GM21526 (cell line): ENCODE measurements at regions not wholly inside any gene's neighbourhood (a gene's known extent, or its start where the extent isn't known, plus 50 kb on each side); places are given as distances from the start of the nearest gene placed in this dataset.
"Not testable (repeated sequence)": the region's sequence is repeated elsewhere in the genome, so short reads cannot be mapped to it uniquely, and the experiment has no call there.

Experiments used
- ATAC-seq: cut with Tn5 transposase; IDR thresholded peaks from one replicate; pipeline ENCODE4 v1.9.1; 2021; ENCODE audit warnings: moderate library complexity; ENCODE audit not compliant: unreplicated experiment, low FRiP score

- ATAC-seq: no peak
These were observed 160.2 kb downstream of the TOX3 start for GRCh38 chr16:52386694-52387093.

- no peak for ATAC-seq
These were observed 162.6 kb downstream of the TOX3 start for GRCh38 chr16:52384378-52384777.

- no peak for ATAC-seq
These were observed 163.2 kb downstream of the TOX3 start for GRCh38 chr16:52383640-52384292.

DNA sequence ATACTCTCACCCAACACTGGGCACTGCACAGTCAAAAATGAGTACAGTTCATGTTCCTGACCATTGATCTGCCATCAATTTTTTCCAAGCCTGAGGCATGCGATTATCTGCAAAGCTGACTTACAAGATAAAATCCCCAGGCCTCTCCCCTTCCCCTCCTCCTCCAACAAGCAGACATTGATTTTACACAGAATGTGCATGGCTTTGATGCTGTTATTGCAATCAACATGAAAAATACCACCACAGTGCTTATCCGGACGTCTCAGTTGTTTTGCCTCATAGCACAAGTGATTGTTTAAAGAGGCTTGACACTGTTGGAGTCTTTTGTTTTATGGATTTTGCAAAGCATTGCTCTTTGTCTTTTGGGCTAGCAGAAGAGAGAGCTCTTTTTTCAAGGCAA, 163.8 kb downstream of the TOX3 start:
- no peak for ATAC-seq

GRCh38 chr16:52379551-52379950, 167.4 kb downstream of the TOX3 start:
- ATAC-seq: no peak

DNA sequence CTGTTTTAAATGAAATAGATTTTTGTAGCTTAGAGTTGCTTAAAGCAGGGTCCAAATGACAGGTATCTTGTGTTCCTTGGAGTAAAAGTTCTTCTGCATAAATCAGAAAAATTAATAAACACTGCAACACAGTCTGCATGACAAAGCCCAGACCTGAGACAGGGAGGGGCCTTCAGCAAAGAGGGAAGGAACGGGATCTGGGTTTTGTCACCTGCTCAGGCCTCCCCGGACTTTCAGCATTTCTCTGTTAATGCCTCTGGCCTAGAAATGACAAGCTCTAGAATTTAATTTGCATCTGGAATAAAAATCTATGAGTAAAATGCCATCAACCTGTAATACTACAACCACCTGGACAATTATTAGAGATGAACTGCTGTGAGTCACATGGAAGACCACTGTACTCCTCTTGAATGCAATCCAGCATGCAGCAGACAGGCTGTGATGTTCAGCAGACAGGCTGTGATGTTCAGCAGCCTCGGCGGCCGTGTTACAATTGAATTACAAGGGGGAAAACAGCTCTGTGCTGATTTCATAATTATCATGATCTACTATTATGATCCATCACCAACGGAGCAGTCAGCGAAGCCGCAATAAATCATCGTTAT, 170.2 kb downstream of the TOX3 start:
- ATAC-seq: no peak

DNA sequence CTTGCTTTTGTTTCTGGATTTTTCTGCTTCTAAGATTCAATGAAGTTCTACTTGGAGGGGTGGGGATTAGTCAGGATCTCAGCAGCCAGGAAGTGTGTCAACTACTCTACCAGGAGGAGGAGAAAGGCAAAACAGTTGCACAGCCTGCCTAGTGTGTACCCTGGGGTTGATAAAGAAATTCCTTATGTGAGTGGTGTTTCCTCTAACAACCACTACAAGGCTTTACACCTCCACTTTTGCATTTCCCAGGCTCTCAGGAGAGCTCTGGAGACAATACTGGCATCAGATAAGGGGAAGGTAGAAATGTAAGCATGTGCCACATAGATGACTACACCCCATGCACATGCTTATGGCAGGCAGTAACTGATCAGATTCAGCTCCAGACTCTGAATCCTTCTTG, 174.6 kb downstream of the TOX3 start:
- ATAC-seq: no peak

DNA sequence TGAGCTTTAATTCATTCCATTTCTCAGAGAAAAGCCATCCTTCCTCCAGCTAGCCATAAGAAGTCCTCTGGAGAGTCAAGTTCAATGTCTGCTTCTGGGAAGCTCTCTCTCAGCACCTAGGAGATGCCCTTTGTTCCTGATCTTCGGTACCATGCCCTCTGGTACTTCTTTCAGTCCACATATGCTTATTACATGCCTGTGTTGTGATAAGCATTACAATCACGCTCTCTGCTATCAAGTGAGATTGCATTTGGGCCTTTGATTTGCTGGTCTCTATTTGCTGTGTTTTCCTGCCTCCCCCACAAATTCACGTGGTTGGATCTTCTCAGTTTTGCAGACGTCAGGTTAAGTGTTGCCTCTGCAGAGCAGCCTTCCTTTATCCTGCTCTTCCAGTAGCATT, 178.1 kb downstream of the TOX3 start:
- no peak for ATAC-seq

GRCh38 chr16:52367821-52368220, 179.1 kb downstream of the TOX3 start:
- ATAC-seq: no peak

DNA sequence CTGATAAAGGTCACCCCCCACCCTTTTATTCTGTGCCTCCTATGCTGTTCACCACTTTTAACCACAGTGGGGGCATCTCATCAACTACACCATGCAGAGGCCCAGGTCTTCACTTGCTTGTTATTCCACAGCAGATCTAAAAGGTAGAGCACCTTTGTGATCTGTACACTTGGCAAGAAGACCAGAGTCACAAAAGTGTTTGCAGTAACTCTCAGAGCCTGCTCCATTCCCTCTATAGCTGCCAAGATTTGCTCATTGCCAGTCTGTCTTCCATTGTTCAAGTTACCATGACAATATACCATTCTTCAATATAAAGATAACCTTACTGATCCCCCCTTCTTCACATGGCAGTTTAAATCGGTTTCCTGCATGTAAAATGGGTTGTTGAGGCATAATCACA, 180.0 kb downstream of the TOX3 start:
- no peak for ATAC-seq

GRCh38 chr16:52364500-52364899, 182.4 kb downstream of the TOX3 start:
- no peak for ATAC-seq

- no peak for ATAC-seq
These were observed 183.9 kb downstream of the TOX3 start for GRCh38 chr16:52363082-52363481.

- no peak for ATAC-seq
These were observed 189.2 kb downstream of the TOX3 start for GRCh38 chr16:52357711-52358110.

DNA sequence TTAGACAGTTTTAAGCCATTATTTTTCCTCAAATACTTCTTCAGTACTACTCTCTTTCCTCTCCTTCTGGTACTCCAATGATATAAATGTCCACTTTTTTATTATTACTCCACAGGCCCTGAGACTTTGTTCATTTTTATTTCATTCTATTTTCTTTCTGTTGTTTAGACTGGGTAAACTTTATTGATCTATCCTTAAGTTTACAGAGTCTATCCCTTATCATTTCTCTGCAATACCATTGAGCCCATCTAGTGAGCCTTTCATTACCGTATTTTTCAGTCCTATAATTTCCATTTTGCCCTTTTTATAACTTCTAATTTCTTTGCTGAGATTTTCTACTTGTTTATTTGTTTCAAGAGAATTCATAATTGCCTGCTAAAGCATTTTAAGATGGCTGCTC, 193.7 kb downstream of the TOX3 start:
- no peak for ATAC-seq

DNA sequence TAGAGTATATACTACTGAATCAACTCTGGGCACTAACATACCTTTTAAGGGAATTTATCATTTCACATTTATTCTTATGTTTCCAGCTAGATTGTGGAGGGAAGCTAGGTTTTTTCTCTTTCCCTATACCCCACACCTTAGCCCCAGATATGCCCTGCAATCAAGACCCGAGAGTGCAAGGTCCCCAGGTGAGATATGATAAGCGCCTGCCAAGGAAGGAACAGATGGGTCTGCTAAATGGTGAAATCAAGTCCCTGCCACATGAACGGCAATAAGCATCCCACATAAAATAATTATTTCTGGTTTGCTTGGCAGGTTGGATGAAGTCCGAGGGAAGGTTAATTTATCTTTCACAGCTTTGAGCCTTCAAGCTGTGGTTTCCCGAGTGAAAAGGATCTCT, 195.5 kb downstream of the TOX3 start:
- ATAC-seq: no peak

DNA sequence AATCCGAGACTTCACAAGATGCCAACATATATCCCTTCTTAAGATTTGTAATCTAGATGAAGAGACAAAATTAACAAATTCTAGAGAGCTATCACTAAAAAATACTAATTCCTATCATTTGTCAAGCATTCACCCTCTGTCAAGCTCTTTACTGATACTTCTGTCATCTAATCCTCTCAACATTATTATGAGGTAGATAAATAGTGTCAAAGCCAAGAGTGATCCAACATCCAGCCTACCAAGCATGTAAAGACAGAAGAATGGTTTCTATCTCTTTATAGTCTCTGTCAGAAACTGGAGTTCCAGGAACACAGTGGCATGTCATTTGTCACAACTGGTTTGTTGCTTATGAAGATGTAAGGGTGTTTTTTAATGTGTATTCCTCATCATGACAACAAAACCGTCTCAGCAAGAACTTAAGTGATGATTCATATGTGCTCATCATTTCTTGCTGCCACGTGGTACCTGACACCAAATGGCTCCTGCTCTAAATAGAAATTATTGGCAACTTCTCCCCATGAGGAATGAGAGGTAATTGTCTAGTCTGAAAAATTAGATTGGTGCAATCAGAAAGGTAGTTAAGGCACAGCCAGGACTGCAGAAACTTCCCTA, 196.8 kb downstream of the TOX3 start:
- ATAC-seq: no peak

GRCh38 chr16:52346709-52347108, 200.2 kb downstream of the TOX3 start:
- no peak for ATAC-seq

DNA sequence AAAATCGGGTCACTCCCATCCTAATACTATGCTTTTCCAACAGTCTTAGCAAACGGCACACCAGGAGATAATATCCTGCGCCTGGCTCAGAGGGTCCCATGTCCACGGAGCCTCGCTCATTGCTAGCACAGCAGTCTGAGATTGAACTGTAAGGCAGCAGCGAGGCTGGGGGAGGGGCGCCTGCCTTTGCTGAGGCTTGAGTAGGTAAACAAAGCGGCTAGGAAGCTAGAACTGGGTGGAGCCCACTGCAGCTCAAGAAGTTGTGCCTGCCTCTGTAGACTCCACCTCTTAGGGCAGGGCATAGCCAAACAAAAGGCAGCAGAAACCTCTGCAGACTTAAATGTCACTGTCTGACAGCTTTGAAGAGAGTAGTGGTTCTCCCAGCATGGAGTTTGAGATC, 213.3 kb downstream of the TOX3 start:
- not testable (repeated sequence) for ATAC-seq

GRCh38 chr16:52320930-52321439, 226.0 kb downstream of the TOX3 start:
- no peak for ATAC-seq

DNA sequence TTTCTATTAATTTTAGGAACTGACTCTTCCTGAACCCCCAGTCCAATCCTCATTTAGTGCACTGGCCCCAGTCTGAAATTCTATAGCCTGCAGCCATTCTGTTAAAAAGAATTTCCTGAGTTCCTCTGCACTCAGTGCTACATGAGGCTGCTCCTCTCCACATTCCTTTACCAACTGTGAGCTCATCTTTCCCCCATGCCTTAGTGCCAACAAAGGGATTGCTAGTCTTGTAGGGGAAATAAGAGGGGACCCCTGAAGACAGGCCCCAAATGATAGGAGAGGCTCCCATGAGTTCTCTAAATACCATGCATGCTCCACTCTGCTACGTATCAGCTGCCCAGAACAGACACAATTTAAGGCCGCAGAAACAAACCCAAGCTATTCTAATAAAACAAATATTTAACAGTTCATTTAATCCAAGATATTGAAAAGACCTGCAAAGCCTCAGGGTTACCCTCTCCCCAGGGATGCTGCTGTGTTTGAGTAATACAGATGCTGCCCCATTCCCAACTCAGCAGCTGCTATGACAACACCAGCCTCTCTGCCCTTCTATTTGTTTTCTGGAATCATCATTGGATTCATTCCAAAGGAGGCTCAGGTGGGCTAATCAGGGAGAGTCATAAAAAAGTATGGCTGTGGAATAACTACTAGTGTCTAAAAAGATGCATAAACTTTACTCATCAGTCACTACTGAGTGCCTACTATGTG, 228.5 kb downstream of the TOX3 start:
- ATAC-seq: no peak

DNA sequence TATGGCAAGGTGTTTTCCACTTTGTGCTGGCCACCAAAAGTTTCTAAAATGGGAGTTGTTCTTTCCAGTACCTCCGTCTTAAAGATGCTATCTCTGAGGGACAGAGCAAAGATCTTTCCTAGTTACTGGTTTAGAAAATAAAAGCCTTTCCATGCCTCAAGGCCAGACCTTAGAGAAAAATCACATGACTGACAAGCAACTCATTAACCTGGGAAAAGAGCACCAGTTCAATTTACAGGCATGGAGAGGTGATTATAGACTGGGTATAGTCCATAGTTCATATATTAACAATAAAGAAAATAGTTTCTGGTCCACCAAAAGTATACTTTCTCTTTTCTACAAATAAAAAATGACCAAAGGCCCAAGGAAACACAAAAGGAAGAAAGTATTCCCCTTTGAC, 230.7 kb downstream of the TOX3 start:
- ATAC-seq: no peak
